HEK293 (cell line): ENCODE measurements at regions not wholly inside any gene's neighbourhood (a gene's known extent, or its start where the extent isn't known, plus 50 kb on each side); places are given as distances from the start of the nearest gene placed in this dataset.

ENCODE experiments used
- CTCF ChIA-PET: fragments of 350-600 bp; formaldehyde crosslinking; extraction: SDS; loops from one replicate; lab custom pipeline; 2021; ENCODE audit warnings: antibody characterized with exemption; lab: Yijun Ruan, JAX
- POLR2A ChIA-PET: fragments of 300-600 bp; formaldehyde crosslinking; extraction: SDS; loops from one replicate; lab custom pipeline; 2020; ENCODE audit warnings: antibody characterized with exemption, inconsistent platforms; lab: Yijun Ruan, JAX
- H3K27ac ChIP-seq: fragments of 200-500 bp; sonication (Bioruptor generic); 2 replicates; pipeline ENCODE4 v1.5.1; 2014; ENCODE audit warnings: low read depth, low read length, control low read depth, inconsistent platforms; ENCODE audit errors: extremely low read depth
- H3K36me3 ChIP-seq, 2 experiments: fragments of 200-500 bp in 1 of 2; sonication (Bioruptor generic) in 1 of 2; 1 replicate in 1 of 2; 2 replicates in 1 of 2; pipeline ENCODE4 v1.5.1; 2014 to 2017; ENCODE audit warnings: inconsistent platforms in 2 of 2, low read length in 2 of 2; ENCODE audit not compliant: control insufficient read depth in 2 of 2, insufficient read depth in 1 of 2
- H3K4me1 ChIP-seq: fragments of 200-500 bp; sonication (Bioruptor generic); 2 replicates; pipeline ENCODE4 v1.5.1; 2014; ENCODE audit warnings: mild to moderate bottlenecking, low read length, inconsistent platforms; ENCODE audit not compliant: control insufficient read depth, insufficient read depth
- H3K4me3 ChIP-seq: 2 replicates; pipeline ENCODE4 v1.5.1; 2011; ENCODE audit warnings: low read depth, mild to moderate bottlenecking, control low read depth, low read length, moderate library complexity
- H3K9me3 ChIP-seq: fragments of 200-500 bp; sonication (Bioruptor generic); 2 replicates; pipeline ENCODE4 v1.5.1; 2014; ENCODE audit warnings: low read depth, low read length, inconsistent platforms; ENCODE audit not compliant: control insufficient read depth, insufficient read depth
- KLF1 ChIP-seq: fragments of 450-650 bp; formaldehyde crosslinking; IDR thresholded peaks from 2 replicates; pipeline ENCODE4 v1.5.1; 2016; ENCODE audit warnings: missing biosample characterization, missing genetic modification characterization
- KLF8 ChIP-seq: fragments of 450-650 bp; formaldehyde crosslinking; IDR thresholded peaks from 2 replicates; pipeline ENCODE4 v1.5.1; 2016; ENCODE audit warnings: missing biosample characterization, missing genetic modification characterization
- ZFHX2 ChIP-seq: fragments of 450-650 bp; formaldehyde crosslinking; conservative IDR thresholded peaks from 2 replicates; pipeline ENCODE4 v1.5.1; 2016; ENCODE audit warnings: missing biosample characterization, missing genetic modification characterization
- ZFP3 ChIP-seq: fragments of 450-650 bp; formaldehyde crosslinking; IDR thresholded peaks from 2 replicates; pipeline ENCODE4 v1.5.1; 2016; ENCODE audit warnings: low read depth, missing biosample characterization, missing genetic modification characterization
- ZNF146 ChIP-seq: fragments of 450-650 bp; formaldehyde crosslinking; IDR thresholded peaks from 2 replicates; pipeline ENCODE4 v1.5.1; 2016; ENCODE audit warnings: missing biosample characterization, missing genetic modification characterization
- ZNF174 ChIP-seq: fragments of 450-650 bp; formaldehyde crosslinking; IDR thresholded peaks from 2 replicates; pipeline ENCODE4 v1.5.0; 2017; ENCODE audit warnings: missing biosample characterization, mild to moderate bottlenecking, missing genetic modification characterization
- ZNF19 ChIP-seq: fragments of 450-650 bp; formaldehyde crosslinking; IDR thresholded peaks from 2 replicates; pipeline ENCODE4; 2016; ENCODE audit warnings: missing biosample characterization, missing genetic modification characterization, low read depth
- ZNF214 ChIP-seq: fragments of 450-650 bp; formaldehyde crosslinking; IDR thresholded peaks from 2 replicates; pipeline ENCODE4 v1.5.1; 2017; ENCODE audit warnings: missing biosample characterization, mild to moderate bottlenecking, missing genetic modification characterization, borderline replicate concordance
- ZNF223 ChIP-seq: fragments of 450-650 bp; formaldehyde crosslinking; IDR thresholded peaks from 2 replicates; pipeline ENCODE4 v1.5.1; 2016; ENCODE audit warnings: missing biosample characterization, missing genetic modification characterization
- ZNF248 ChIP-seq: fragments of 450-650 bp; formaldehyde crosslinking; IDR thresholded peaks from 2 replicates; pipeline ENCODE4 v1.5.1; 2017; ENCODE audit warnings: missing biosample characterization, missing genetic modification characterization
- ZNF302 ChIP-seq: fragments of 450-650 bp; formaldehyde crosslinking; IDR thresholded peaks from 2 replicates; pipeline ENCODE4 v1.5.1; 2016; ENCODE audit warnings: missing biosample characterization, missing genetic modification characterization, low read depth
- ZNF354C ChIP-seq: fragments of 450-650 bp; formaldehyde crosslinking; IDR thresholded peaks from 2 replicates; pipeline ENCODE4 v1.5.1; 2016; ENCODE audit warnings: missing biosample characterization, missing genetic modification characterization, low read depth, borderline replicate concordance
- ZNF521 ChIP-seq: fragments of 450-650 bp; formaldehyde crosslinking; IDR thresholded peaks from 2 replicates; pipeline ENCODE4 v1.5.1; 2017; ENCODE audit warnings: missing biosample characterization, mild to moderate bottlenecking, missing genetic modification characterization
- ZNF530 ChIP-seq: fragments of 450-650 bp; formaldehyde crosslinking; IDR thresholded peaks from 2 replicates; pipeline ENCODE4 v1.5.1; 2016; ENCODE audit warnings: low read depth, missing biosample characterization, missing genetic modification characterization
- ZNF548 ChIP-seq: fragments of 450-650 bp; formaldehyde crosslinking; IDR thresholded peaks from 2 replicates; pipeline ENCODE4 v1.5.1; 2016; ENCODE audit warnings: missing biosample characterization, missing genetic modification characterization
- ZNF560 ChIP-seq: fragments of 450-650 bp; formaldehyde crosslinking; IDR thresholded peaks from 2 replicates; pipeline ENCODE4 v1.5.1; 2017; ENCODE audit warnings: missing biosample characterization, missing genetic modification characterization, borderline replicate concordance
- ZNF747 ChIP-seq: fragments of 450-650 bp; formaldehyde crosslinking; IDR thresholded peaks from 2 replicates; pipeline ENCODE4 v1.5.1; 2016; ENCODE audit warnings: missing biosample characterization, missing genetic modification characterization
- TF ChIP-seq, protein P1 (sequence below): fragments of 450-650 bp; formaldehyde crosslinking; IDR thresholded peaks from 2 replicates; pipeline ENCODE4; 2016; ENCODE audit warnings: missing biosample characterization, missing genetic modification characterization

DNA sequence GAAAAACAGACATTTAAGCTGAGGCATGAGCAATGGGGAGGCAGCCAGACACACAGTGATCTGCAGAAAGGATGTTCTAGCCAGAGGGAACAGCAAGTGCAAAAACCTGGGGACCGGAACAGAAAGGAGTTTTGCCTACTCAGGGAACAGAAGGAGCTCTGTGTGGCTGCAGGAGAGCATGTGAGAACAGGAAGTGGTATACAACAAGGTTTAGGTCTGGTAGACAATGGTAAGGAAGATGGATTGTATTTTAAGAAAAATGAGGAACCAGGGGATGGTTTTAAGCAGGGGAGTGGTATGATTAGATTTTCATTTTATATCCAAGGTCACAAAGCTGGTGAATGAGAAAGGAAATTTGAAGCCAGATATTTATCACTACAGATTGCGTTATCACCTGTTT is 157.5 kb downstream of the UNC5CL start:
- POLR2A ChIA-PET, result no interaction called here
- CTCF ChIA-PET, result interaction anchor here (0.6 to 3.5 kb wide), 8 partner anchors 14 to 452 kb away, joined by 3 to 23 read pairs (median 3); no protein-coding TSS in a partner anchor

DNA sequence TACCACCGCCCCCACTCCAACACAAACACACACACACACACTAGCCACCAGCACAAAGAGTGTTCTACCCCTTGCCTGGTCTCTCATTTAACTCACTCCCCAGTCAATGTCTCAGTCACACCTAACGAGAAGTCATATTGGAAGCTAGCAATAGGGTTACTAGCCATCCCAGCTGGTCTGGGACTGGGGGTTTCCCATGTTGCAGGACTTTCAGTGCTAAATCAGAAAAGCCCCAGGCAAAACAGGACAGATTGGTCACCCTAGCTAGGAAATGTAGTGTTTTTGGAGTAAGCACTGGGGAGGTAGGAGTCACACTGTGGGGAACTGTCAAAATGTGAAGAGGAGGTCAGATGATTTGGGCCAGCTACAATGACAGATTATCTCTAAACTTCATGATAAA is 158.1 kb downstream of the UNC5CL start:
- H3K9me3 ChIP-seq, result no peaks in the 10 kb centered on the region
- CTCF ChIA-PET, result interaction anchor here (0.6 to 3.5 kb wide), 7 partner anchors 14 to 253 kb away, joined by 3 to 23 read pairs (median 3); no protein-coding TSS in a partner anchor
- no peaks in the 10 kb centered on the region for H3K36me3 ChIP-seq
- peaks cover 4% of the 10 kb centered on the region; the same call in 1 of the 2 replicates for H3K4me1 ChIP-seq
- POLR2A ChIA-PET, result interaction anchor here (0.7 kb wide), 1 partner anchor 55 kb away, joined by 3 read pairs; no protein-coding TSS in a partner anchor
- H3K27ac ChIP-seq, result no peak overlapping the region
- TF ChIP-seq, protein P1, sequence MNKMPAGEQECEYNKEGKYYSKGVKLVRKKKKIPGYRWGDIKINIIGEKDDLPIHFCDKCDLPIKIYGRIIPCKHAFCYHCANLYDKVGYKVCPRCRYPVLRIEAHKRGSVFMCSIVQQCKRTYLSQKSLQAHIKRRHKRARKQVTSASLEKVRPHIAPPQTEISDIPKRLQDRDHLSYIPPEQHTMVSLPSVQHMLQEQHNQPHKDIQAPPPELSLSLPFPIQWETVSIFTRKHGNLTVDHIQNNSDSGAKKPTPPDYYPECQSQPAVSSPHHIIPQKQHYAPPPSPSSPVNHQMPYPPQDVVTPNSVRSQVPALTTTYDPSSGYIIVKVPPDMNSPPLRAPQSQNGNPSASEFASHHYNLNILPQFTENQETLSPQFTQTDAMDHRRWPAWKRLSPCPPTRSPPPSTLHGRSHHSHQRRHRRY (tag by site-specific recombination), result no peak
- 0 out of 2 replicates have a peak, but pooled peaks have one; percentile 8 for TF ChIP-seq ZFHX2 (tag by site-specific recombination)
- H3K4me3 ChIP-seq, result no peak overlapping the region

More for the DNA sequence above, 157.5 kb downstream of the UNC5CL start:
- no peaks in the 10 kb centered on the region for H3K9me3 ChIP-seq
- H3K27ac ChIP-seq, result no peak overlapping the region
- H3K4me1 ChIP-seq, result peaks cover 4% of the 10 kb centered on the region; the same call in 1 of the 2 replicates
- no peak for TF ChIP-seq KLF1 (tag by site-specific recombination)
- TF ChIP-seq ZNF223 (tag by site-specific recombination), result no peak
- no peak for TF ChIP-seq ZNF214 (tag by site-specific recombination)
- no peak for TF ChIP-seq ZNF19 (tag by site-specific recombination)
- TF ChIP-seq ZNF548 (tag by site-specific recombination), result no peak
- no peak for TF ChIP-seq ZNF560 (tag by site-specific recombination)
- no peak for TF ChIP-seq ZNF248 (tag by site-specific recombination)
- TF ChIP-seq ZNF747 (tag by site-specific recombination), result no peak
- TF ChIP-seq KLF8 (tag by site-specific recombination), result no peak
- H3K36me3 ChIP-seq, result no peaks in the 10 kb centered on the region
- no peak overlapping the region for H3K4me3 ChIP-seq

DNA sequence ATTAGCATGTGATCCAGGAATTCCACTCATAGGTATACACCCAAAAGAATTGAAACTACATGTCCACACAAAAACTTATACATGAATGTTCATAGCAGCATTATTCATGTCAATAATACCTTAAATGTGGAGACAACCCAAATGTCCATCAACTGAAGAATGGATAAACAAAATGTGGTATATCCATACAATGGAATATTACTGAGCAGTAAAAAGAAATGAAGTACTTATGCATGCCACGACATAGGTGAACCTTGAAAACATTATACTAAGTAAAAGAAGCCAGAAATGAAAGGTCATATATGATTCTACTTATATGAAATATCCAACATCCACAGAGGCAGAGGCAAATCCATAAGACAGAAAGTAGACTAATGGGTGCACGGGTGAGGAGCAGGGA is 159.9 kb downstream of the UNC5CL start:
- Histone ChIP-seq H3K27ac (no peak overlapping the region), H3K4me1 (peaks cover 4% of the 10 kb centered on the region; the same call in 1 of the 2 replicates), H3K4me3 (no peak overlapping the region), H3K9me3 (no peaks in the 10 kb centered on the region), H3K36me3 (no peaks in the 10 kb centered on the region)
- POLR2A ChIA-PET, result no interaction called here
- CTCF ChIA-PET, result interaction anchor here (0.6 kb wide), 1 partner anchor 275 kb away, joined by 4 read pairs; no protein-coding TSS in a partner anchor
- TF ChIP-seq ZNF560 (tag by site-specific recombination) (no peak), ZNF146 (tag by site-specific recombination) (peak; percentile 59)

DNA sequence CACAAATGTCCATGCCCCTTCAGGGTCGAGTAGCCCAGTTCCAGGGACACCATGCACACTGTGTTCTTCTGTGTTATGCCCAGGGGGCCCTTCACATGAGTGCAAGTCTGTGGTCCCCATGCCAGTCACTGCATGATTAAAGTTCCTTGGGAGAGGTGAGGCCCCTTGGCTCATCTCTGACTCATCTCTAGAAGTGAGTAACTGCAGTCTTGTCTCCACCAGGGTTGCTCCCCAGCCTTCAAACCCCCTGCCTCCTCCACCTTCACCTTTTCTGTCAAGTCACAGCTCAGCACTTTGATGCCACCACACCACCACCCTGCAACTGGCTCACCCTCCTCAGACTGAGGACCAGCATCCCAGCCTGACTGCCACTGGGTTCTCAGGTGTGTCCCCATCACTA is 161.7 kb downstream of the UNC5CL start:
- Histone ChIP-seq H3K4me1 (peaks cover 4% of the 10 kb centered on the region; the same call in 1 of the 2 replicates), H3K36me3 (no peaks in the 10 kb centered on the region), H3K27ac (no peak overlapping the region), H3K9me3 (no peaks in the 10 kb centered on the region), H3K4me3 (no peak overlapping the region)
- TF ChIP-seq ZNF174, result no peak
- TF ChIP-seq ZNF354C, result no peak
- TF ChIP-seq ZFP3 (tag by site-specific recombination), result no peak
- no peak for TF ChIP-seq ZNF521
- TF ChIP-seq ZNF302 (tag by site-specific recombination), result no peak
- no peak for TF ChIP-seq ZNF530 (tag by site-specific recombination)
- POLR2A ChIA-PET, result no interaction called here
- CTCF ChIA-PET, result interaction anchor here (0.7 to 1.4 kb wide), 3 partner anchors 9 to 549 kb away, joined by 3 to 6 read pairs (median 3); no protein-coding TSS in a partner anchor
